B cell (primary cell): ENCODE measurements at regions not wholly inside any gene's neighbourhood (a gene's known extent, or its start where the extent isn't known, plus 50 kb on each side); places are given as distances from the start of the nearest gene placed in this dataset.

Source experiments
- CTCF ChIP-seq: fragments of 200-600 bp; IDR thresholded peaks from one replicate; pipeline ENCODE4 v1.8.0; 2022; ENCODE audit warnings: antibody characterized with exemption, mild to moderate bottlenecking
- EZH2 ChIP-seq: IDR thresholded peaks from 2 replicates; pipeline ENCODE4 v1.6.1; 2012; ENCODE audit warnings: borderline replicate concordance, low read depth, mild to moderate bottlenecking, moderate library complexity, low read length; ENCODE audit not compliant: insufficient read depth, poor library complexity, severe bottlenecking

- TF ChIP-seq CTCF, result no peak
- no peak for TF ChIP-seq EZH2
Observed at GRCh38 chr13:76160506-76160905, 524.4 kb downstream of the LMO7 start.
